K562 (cell line): ENCODE measurements at regions not wholly inside any gene's neighbourhood (a gene's known extent, or its start where the extent isn't known, plus 50 kb on each side); places are given as distances from the start of the nearest gene placed in this dataset.

Experiments used
- ATAC-seq: fragments of 200-7000 bp; cut with Tn5 transposase; 3 replicates; pipeline ENCODE4 v1.9.1; 2020; ENCODE audit warnings: moderate library complexity
- BruUV-seq: library from RNA; stranded (reverse); fragments of 400-500 nt; replicated peaks from 2 replicates; lab custom pipeline; 2021; lab: Mats Ljungman, UMichigan
- CTCF ChIA-PET: fragments of 300-600 bp; formaldehyde crosslinking; extraction: SDS; loops from one replicate; lab custom pipeline; 2021; ENCODE audit warnings: low intra/inter-chr PET ratio; lab: Yijun Ruan, JAX
- POLR2A ChIA-PET: fragments of 300-600, 350-650 bp; sonication (Branson Sonifier 250); formaldehyde crosslinking; extraction: SDS; loops from one replicate; lab custom pipeline; 2021; ENCODE audit warnings: antibody characterized with exemption, inconsistent platforms; lab: Yijun Ruan, JAX
- DNase-seq, 4 experiments: peaks; one replicate each; pipeline versions ENCODE4 v3.0.0 to v3.0.0-alpha.2; 2011 to 2018; ENCODE audit warnings: low spot score in 3 of 4, mixed read lengths in 3 of 4; ENCODE audit errors: extremely low read depth in 1 of 4
- FAIRE-seq: peaks from 2 replicates; lab custom pipeline; 2011; peaks lifted over from hg19 to GRCh38; lab: Jason Lieb, UNC
- H2AFZ ChIP-seq: 2 replicates; pipeline ENCODE4 v1.6.0; 2011; ENCODE audit warnings: low read depth, low read length, control low read depth, inconsistent platforms
- H3K27ac ChIP-seq: fragments of 200-600 bp; 3 replicates; pipeline ENCODE4 v1.8.0; 2011; ENCODE audit warnings: low read depth, mild to moderate bottlenecking, control low read depth, inconsistent platforms, low read length, moderate library complexity, mixed read lengths; ENCODE audit errors: extremely low read depth
- H3K27me3 ChIP-seq, 2 experiments: fragments of 300-600 bp in 1 of 2; 2 replicates in 1 of 2; 3 replicates in 1 of 2; pipeline versions ENCODE4 v1.6.0 to v1.8.0; 2011; ENCODE audit warnings: inconsistent platforms in 2 of 2, low read length in 2 of 2, mild to moderate bottlenecking in 1 of 2, mixed read lengths in 1 of 2, moderate library complexity in 1 of 2; ENCODE audit not compliant: control insufficient read depth in 2 of 2, insufficient read depth in 2 of 2
- H3K36me3 ChIP-seq: fragments of 300-600 bp; 3 replicates; pipeline ENCODE4 v1.8.0; 2011; ENCODE audit warnings: mild to moderate bottlenecking, low read length, inconsistent platforms; ENCODE audit not compliant: control insufficient read depth, insufficient read depth
- H3K4me1 ChIP-seq, 2 experiments: fragments of 200-600 bp in 1 of 2; replicated peaks in 1 of 2; 2 replicates in 1 of 2; 3 replicates in 1 of 2; pipeline versions ENCODE4 v1.5.1 to v1.8.0; 2011; ENCODE audit warnings: inconsistent platforms in 2 of 2, low read length in 2 of 2, mild to moderate bottlenecking in 1 of 2, mixed read lengths in 1 of 2, moderate library complexity in 1 of 2; ENCODE audit not compliant: control insufficient read depth in 2 of 2, insufficient read depth in 2 of 2
- H3K4me2 ChIP-seq: 2 replicates; pipeline ENCODE4 v1.6.1; 2011; ENCODE audit warnings: low read length, control low read depth, inconsistent platforms, mixed read lengths; ENCODE audit not compliant: insufficient read depth
- H3K4me3 ChIP-seq: fragments of 200-600 bp; sonication (generic), shearing (Covaris generic); 2 replicates; pipeline ENCODE4 v1.5.1; 2016; ENCODE audit warnings: control low read depth, inconsistent platforms
- H3K79me2 ChIP-seq: fragments of 200-600 bp; 3 replicates; pipeline ENCODE4 v1.8.0; 2011; ENCODE audit warnings: low read length, inconsistent platforms; ENCODE audit not compliant: control insufficient read depth, insufficient read depth
- H3K9ac ChIP-seq, 2 experiments: 2 replicates each; pipeline versions ENCODE4 v1.6.0 to v1.6.1; 2011; ENCODE audit warnings: low read depth in 2 of 2, low read length in 2 of 2, control low read depth in 1 of 2, inconsistent platforms in 1 of 2, mild to moderate bottlenecking in 1 of 2, mixed read lengths in 1 of 2; ENCODE audit not compliant: insufficient read depth in 1 of 2
- H3K9me1 ChIP-seq: one replicate; pipeline ENCODE4 v1.6.0; 2011; ENCODE audit warnings: inconsistent platforms, mild to moderate bottlenecking, low read length, moderate library complexity; ENCODE audit not compliant: control insufficient read depth, insufficient read depth
- H3K9me3 ChIP-seq: replicated peaks from 2 replicates; pipeline ENCODE4 v1.5.1; 2011; ENCODE audit warnings: low read depth, low read length, inconsistent platforms; ENCODE audit not compliant: control insufficient read depth, insufficient read depth
- H4K20me1 ChIP-seq: replicated peaks from 2 replicates; pipeline ENCODE4 v1.6.1; 2011; ENCODE audit warnings: low read length, inconsistent platforms, mixed read lengths; ENCODE audit not compliant: control insufficient read depth, insufficient read depth
- BCLAF1 ChIP-seq, 2 experiments: fragments of 450-650 bp in 1 of 2; IDR thresholded peaks; 2 replicates each; pipeline ENCODE4 v1.6.1; 2011 to 2017; ENCODE audit warnings: low read depth in 2 of 2, antibody characterized with exemption in 1 of 2, borderline replicate concordance in 1 of 2, low read length in 1 of 2, mild to moderate bottlenecking in 1 of 2, mixed read lengths in 1 of 2; ENCODE audit not compliant: control insufficient read depth in 1 of 2
- CBFA2T3 ChIP-seq: fragments of 450-650 bp; IDR thresholded peaks from 2 replicates; pipeline ENCODE4 v1.6.1; 2017
- E2F3 ChIP-seq: fragments of 250-450 bp; sonication (Bioruptor Pico); IDR thresholded peaks from 2 replicates; pipeline ENCODE4 v1.4.0; 2020; ENCODE audit warnings: mild to moderate bottlenecking
- FOSL1 ChIP-seq: fragments of 200-800 bp; sonication (Bioruptor generic); conservative IDR thresholded peaks from 2 replicates; pipeline ENCODE4 v1.6.1; 2016; ENCODE audit warnings: missing genetic modification characterization, missing compliant biosample characterization
- KLF1 ChIP-seq: fragments of 450-650 bp; IDR thresholded peaks from 2 replicates; pipeline ENCODE4 v1.6.1; 2016; ENCODE audit warnings: missing genetic modification characterization, missing compliant biosample characterization
- PML ChIP-seq: IDR thresholded peaks from 2 replicates; pipeline ENCODE4 v1.6.1; 2012; ENCODE audit warnings: low read length, inconsistent platforms
- RFX7 ChIP-seq: fragments of 250-450 bp; sonication (Bioruptor Pico); IDR thresholded peaks from 2 replicates; pipeline ENCODE4 v1.5.1; 2021; ENCODE audit warnings: mild to moderate bottlenecking
- SMARCA4 ChIP-seq: fragments of 450-650 bp; IDR thresholded peaks from 2 replicates; pipeline ENCODE4 v1.6.1; 2016
- TEAD1 ChIP-seq, 2 experiments: fragments of 450-650 bp in 1 of 2; sonication (generic) in 1 of 2; formaldehyde crosslinking; IDR thresholded peaks; 2 replicates each; pipeline versions ENCODE4 v1.4.0 to v1.8.0; 2020 to 2022; ENCODE audit warnings: mild to moderate bottlenecking in 2 of 2, missing genetic modification reagents in 1 of 2
- ZKSCAN3 ChIP-seq: fragments of 250-450 bp; sonication (Bioruptor Pico); IDR thresholded peaks from 2 replicates; pipeline ENCODE4 v1.4.0; 2020
- ZKSCAN8 ChIP-seq: fragments of 200-800 bp; sonication (Bioruptor generic); IDR thresholded peaks from 2 replicates; pipeline ENCODE4 v1.6.1; 2016; ENCODE audit warnings: missing genetic modification characterization, missing compliant biosample characterization
- ZNF184 ChIP-seq: sonication (generic); formaldehyde crosslinking; IDR thresholded peaks from 2 replicates; pipeline ENCODE4 v1.5.0; 2020; ENCODE audit warnings: missing genetic modification reagents
- ZNF655 ChIP-seq: fragments of 250-450 bp; sonication (Bioruptor Pico); IDR thresholded peaks from 2 replicates; pipeline ENCODE4 v1.5.0; 2021
- ZNF780A ChIP-seq: fragments of 250-450 bp; sonication (Bioruptor Pico); IDR thresholded peaks from 2 replicates; pipeline ENCODE4 v1.5.0; 2021; ENCODE audit warnings: mild to moderate bottlenecking
- WGBS: fragments of 100-300 bp; shearing (Covaris generic); methylation state at CpG from one replicate; pipeline ENCODE4 v1.1.6; 2016; ENCODE audit warnings: low coverage, mixed read lengths; ENCODE audit not compliant: insufficient coverage; ENCODE audit errors: missing lambda C conversion rate; 5-methylcytosine and 5-hydroxymethylcytosine counted together
- in situ Hi-C: fragments of 300-500 bp; cut with MboI; formaldehyde crosslinking; loops from 4 replicates; pipeline ENCODE4 v1.15.0; 2018; ENCODE audit warnings: inconsistent platforms, mixed read lengths
- intact Hi-C: fragments of 100-400 bp; cut with micrococcal nuclease; formaldehyde crosslinking; loops from 2 replicates; pipeline ENCODE4 v1.14.2; 2022
- TF ChIP-seq, protein P1 (sequence below): sonication (generic); formaldehyde crosslinking; IDR thresholded peaks from 2 replicates; pipeline ENCODE4 v1.8.0; 2022; ENCODE audit warnings: mild to moderate bottlenecking, missing genetic modification reagents

GRCh38 chr10:78798976-78799730 lies 269.6 kb upstream of the ZMIZ1 start:
- Histone ChIP-seq H3K4me2 (no peak overlapping the region), H3K9me1 (no peaks in the 10 kb centered on the region), H3K9me3 (no peaks in the 10 kb centered on the region), H4K20me1 (peaks cover 7% of the 10 kb centered on the region), H3K36me3 (no peaks in the 10 kb centered on the region), H3K27me3 (peaks cover 9 to 70% of the 10 kb centered on the region in 2 experiments; a peak in 4 of 5 replicates), H2AFZ (no peak overlapping the region), H3K79me2 (no peaks in the 10 kb centered on the region), H3K27ac (no peak overlapping the region), H3K4me3 (no peak overlapping the region), H3K4me1 (no peaks in the 10 kb centered on the region), H3K9ac (no peak overlapping the region)
- 0% methylated on average over 6 of the region's 6 CpGs for WGBS
- ChIA-PET CTCF (no interaction called here), POLR2A (interaction anchor here (0.7 kb wide), 1 partner anchor 391 kb away, joined by 3 read pairs; no protein-coding TSS in a partner anchor)
- in situ Hi-C loops: no loop called here
- intact Hi-C loops: no loop called here
- DNase-seq (no peak), FAIRE-seq (no peak), ATAC-seq (no peak)
- BruUV-seq: no TSS peak
- TF ChIP-seq RFX7 (CRISPR knock-in tag) (no peak), BCLAF1 (IDR thresholded peaks at IDR 0.05; ENCODE audit: borderline replicate concordance in 1 of 2, control insufficient read depth in 1 of 2, low read depth in 2 of 2, low read length in 1 of 2) (no peak), CBFA2T3 (no peak), E2F3 (CRISPR knock-in tag) (no peak), ZNF184 (CRISPR knock-in tag) (no peak), SMARCA4 (no peak), ZKSCAN8 (CRISPR knock-in tag) (peak; percentile 94), ZKSCAN3 (no peak), ZNF655 (CRISPR knock-in tag) (no peak), ZNF780A (CRISPR knock-in tag) (no peak), PML (no peak), KLF1 (no peak), TEAD1 (CRISPR knock-in tag; IDR thresholded peaks at IDR 0.05) (no peak), FOSL1 (peak; percentile 15; the same call in 1 of the 2 replicates)
- TF ChIP-seq, protein P1, sequence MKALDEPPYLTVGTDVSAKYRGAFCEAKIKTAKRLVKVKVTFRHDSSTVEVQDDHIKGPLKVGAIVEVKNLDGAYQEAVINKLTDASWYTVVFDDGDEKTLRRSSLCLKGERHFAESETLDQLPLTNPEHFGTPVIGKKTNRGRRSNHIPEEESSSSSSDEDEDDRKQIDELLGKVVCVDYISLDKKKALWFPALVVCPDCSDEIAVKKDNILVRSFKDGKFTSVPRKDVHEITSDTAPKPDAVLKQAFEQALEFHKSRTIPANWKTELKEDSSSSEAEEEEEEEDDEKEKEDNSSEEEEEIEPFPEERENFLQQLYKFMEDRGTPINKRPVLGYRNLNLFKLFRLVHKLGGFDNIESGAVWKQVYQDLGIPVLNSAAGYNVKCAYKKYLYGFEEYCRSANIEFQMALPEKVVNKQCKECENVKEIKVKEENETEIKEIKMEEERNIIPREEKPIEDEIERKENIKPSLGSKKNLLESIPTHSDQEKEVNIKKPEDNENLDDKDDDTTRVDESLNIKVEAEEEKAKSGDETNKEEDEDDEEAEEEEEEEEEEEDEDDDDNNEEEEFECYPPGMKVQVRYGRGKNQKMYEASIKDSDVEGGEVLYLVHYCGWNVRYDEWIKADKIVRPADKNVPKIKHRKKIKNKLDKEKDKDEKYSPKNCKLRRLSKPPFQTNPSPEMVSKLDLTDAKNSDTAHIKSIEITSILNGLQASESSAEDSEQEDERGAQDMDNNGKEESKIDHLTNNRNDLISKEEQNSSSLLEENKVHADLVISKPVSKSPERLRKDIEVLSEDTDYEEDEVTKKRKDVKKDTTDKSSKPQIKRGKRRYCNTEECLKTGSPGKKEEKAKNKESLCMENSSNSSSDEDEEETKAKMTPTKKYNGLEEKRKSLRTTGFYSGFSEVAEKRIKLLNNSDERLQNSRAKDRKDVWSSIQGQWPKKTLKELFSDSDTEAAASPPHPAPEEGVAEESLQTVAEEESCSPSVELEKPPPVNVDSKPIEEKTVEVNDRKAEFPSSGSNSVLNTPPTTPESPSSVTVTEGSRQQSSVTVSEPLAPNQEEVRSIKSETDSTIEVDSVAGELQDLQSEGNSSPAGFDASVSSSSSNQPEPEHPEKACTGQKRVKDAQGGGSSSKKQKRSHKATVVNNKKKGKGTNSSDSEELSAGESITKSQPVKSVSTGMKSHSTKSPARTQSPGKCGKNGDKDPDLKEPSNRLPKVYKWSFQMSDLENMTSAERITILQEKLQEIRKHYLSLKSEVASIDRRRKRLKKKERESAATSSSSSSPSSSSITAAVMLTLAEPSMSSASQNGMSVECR (CRISPR knock-in tag): no peak
